PC-3 (cell line): ENCODE measurements at regions not wholly inside any gene's neighbourhood (a gene's known extent, or its start where the extent isn't known, plus 50 kb on each side); places are given as distances from the start of the nearest gene placed in this dataset.
A peak's percentile ranks its signal among the peaks of the same experiment; 100 is the strongest.

ENCODE experiments used
- ATAC-seq: fragments of 200-7000 bp; cut with Tn5 transposase; 2 replicates; pipeline ENCODE4 v1.9.1; 2020; ENCODE audit warnings: mild to moderate bottlenecking, moderate library complexity
- BruUV-seq: library from RNA; stranded (reverse); fragments of 400-500 nt; replicated peaks from 2 replicates; lab custom pipeline; 2021; lab: Mats Ljungman, UMichigan
- CTCF ChIA-PET: fragments of 300-600 bp; sonication (Branson Sonifier 250); formaldehyde crosslinking; loops from one replicate; lab custom pipeline; 2022; ENCODE audit warnings: antibody characterized with exemption; lab: Charles Lee
- POLR2A ChIA-PET: fragments of 300-600 bp; sonication (Branson Sonifier 250); formaldehyde crosslinking; loops from one replicate; lab custom pipeline; 2022; ENCODE audit warnings: antibody characterized with exemption; ENCODE audit not compliant: unreplicated experiment; lab: Charles Lee
- DNase-seq: peaks from one replicate; pipeline ENCODE4 v3.0.0-alpha.2; 2015
- H2AFZ ChIP-seq: fragments of 300-600 bp; sonication (generic); 2 replicates; pipeline ENCODE4 v1.6.0; 2016; ENCODE audit warnings: antibody characterized with exemption, low read length
- H3F3A ChIP-seq: fragments of 300-600 bp; sonication (generic); one replicate; pipeline ENCODE4 v1.6.0; 2017; ENCODE audit warnings: antibody characterized with exemption, low read length, control low read depth, mild to moderate bottlenecking; ENCODE audit not compliant: unreplicated experiment
- H3K27ac ChIP-seq: fragments of 300-600 bp; sonication (generic); 2 replicates; pipeline ENCODE4 v1.5.1; 2016; ENCODE audit warnings: mild to moderate bottlenecking, low read length
- H3K27me3 ChIP-seq: fragments of 300-600 bp; sonication (generic); 2 replicates; pipeline ENCODE4 v1.6.1; 2016; ENCODE audit warnings: low read length, mixed read lengths
- H3K36me3 ChIP-seq: fragments of 300-600 bp; sonication (generic); 2 replicates; pipeline ENCODE4 v1.6.1; 2016; ENCODE audit warnings: low read depth, mixed run types, low read length, mixed read lengths
- H3K4me1 ChIP-seq: fragments of 300-600 bp; sonication (generic); 2 replicates; pipeline ENCODE4 v1.5.1; 2016; ENCODE audit warnings: low read length; ENCODE audit not compliant: insufficient read depth
- H3K4me2 ChIP-seq: fragments of 300-600 bp; sonication (generic); 2 replicates; pipeline ENCODE4 v1.6.0; 2016; ENCODE audit warnings: low read length
- H3K4me3 ChIP-seq: fragments of 300-600 bp; sonication (generic); 2 replicates; pipeline ENCODE4 v1.5.1; 2016; ENCODE audit warnings: mild to moderate bottlenecking, low read length, mixed read lengths
- H3K79me2 ChIP-seq: fragments of 300-600 bp; sonication (generic); 2 replicates; pipeline ENCODE4 v1.6.1; 2017; ENCODE audit warnings: low read length, mixed read lengths
- H3K9ac ChIP-seq: fragments of 300-600 bp; sonication (generic); 2 replicates; pipeline ENCODE4 v1.6.0; 2016; ENCODE audit warnings: mild to moderate bottlenecking, low read length
- H3K9me2 ChIP-seq: fragments of 300-600 bp; sonication (generic); replicated peaks from 2 replicates; pipeline ENCODE4 v1.6.1; 2016; ENCODE audit warnings: mixed run types, low read length, mixed read lengths
- H3K9me3 ChIP-seq: fragments of 300-600 bp; sonication (generic); 2 replicates; pipeline ENCODE4 v1.6.1; 2016; ENCODE audit warnings: low read length, mixed read lengths
- H4K20me1 ChIP-seq: fragments of 300-600 bp; sonication (generic); 2 replicates; pipeline ENCODE4 v1.6.1; 2016; ENCODE audit warnings: low read length, mixed read lengths
- EZH2 ChIP-seq: fragments of 300-600 bp; sonication (generic); IDR thresholded peaks from one replicate; pipeline ENCODE4 v1.6.1; 2017; ENCODE audit warnings: antibody characterized with exemption, mild to moderate bottlenecking, low read length; ENCODE audit not compliant: unreplicated experiment
- EZH2phosphoT487 ChIP-seq: fragments of 300-600 bp; sonication (generic); IDR thresholded peaks from 2 replicates; pipeline ENCODE4 v1.6.1; 2018; ENCODE audit warnings: mild to moderate bottlenecking, antibody characterized with exemption, low read length, borderline replicate concordance
- intact Hi-C: fragments of 100-400 bp; cut with micrococcal nuclease; formaldehyde crosslinking; loops from 2 replicates; pipeline ENCODE4 v1.9.0; 2023
- TF ChIP-seq, protein P1 (sequence below): fragments of 300-600 bp; sonication (generic); conservative IDR thresholded peaks from 2 replicates; pipeline ENCODE4 v1.5.1; 2017; ENCODE audit warnings: antibody characterized with exemption, low read depth, mild to moderate bottlenecking, low read length

DNA sequence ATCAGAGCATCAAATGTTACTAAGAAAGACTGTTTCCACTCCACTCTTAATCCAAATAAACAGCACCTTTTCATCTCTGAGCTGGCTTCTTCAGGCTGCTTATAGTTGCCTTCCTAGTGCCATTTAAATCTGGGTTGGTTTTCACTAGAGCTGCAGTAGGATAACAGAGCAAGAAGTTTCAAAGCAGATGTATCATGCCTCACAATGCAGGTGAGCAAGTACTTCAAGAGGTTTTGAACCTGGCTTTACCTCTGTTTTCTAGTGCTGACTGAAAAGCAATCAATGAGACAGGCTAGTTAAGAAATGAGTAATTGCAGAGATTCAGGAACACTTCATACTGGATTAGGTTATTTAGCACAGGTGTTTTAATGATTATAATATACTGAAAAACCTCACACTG is 147.7 kb upstream of the SATB1 start:
- Histone ChIP-seq H4K20me1 (no peaks in the 10 kb centered on the region), H3F3A (no peaks in the 10 kb centered on the region), H3K27ac (no peak overlapping the region), H3K9me2 (no peaks in the 10 kb centered on the region), H3K79me2 (no peaks in the 10 kb centered on the region), H2AFZ (no peak overlapping the region), H3K9ac (no peak overlapping the region), H3K4me2 (peak overlapping the region; percentile 15; the same call in 1 of the 2 replicates), H3K36me3 (no peaks in the 10 kb centered on the region), H3K4me3 (no peak overlapping the region), H3K27me3 (no peaks in the 10 kb centered on the region), H3K9me3 (no peaks in the 10 kb centered on the region), H3K4me1 (peaks cover 43% of the 10 kb centered on the region)
- ChIA-PET CTCF (no interaction called here), POLR2A (no interaction called here)
- no TSS peak for BruUV-seq
- ATAC-seq (peak; percentile 48), DNase-seq (peak; percentile 66)
- no peak for TF ChIP-seq EZH2phosphoT487
- TF ChIP-seq, protein P1, sequence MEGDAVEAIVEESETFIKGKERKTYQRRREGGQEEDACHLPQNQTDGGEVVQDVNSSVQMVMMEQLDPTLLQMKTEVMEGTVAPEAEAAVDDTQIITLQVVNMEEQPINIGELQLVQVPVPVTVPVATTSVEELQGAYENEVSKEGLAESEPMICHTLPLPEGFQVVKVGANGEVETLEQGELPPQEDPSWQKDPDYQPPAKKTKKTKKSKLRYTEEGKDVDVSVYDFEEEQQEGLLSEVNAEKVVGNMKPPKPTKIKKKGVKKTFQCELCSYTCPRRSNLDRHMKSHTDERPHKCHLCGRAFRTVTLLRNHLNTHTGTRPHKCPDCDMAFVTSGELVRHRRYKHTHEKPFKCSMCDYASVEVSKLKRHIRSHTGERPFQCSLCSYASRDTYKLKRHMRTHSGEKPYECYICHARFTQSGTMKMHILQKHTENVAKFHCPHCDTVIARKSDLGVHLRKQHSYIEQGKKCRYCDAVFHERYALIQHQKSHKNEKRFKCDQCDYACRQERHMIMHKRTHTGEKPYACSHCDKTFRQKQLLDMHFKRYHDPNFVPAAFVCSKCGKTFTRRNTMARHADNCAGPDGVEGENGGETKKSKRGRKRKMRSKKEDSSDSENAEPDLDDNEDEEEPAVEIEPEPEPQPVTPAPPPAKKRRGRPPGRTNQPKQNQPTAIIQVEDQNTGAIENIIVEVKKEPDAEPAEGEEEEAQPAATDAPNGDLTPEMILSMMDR: no peak
- TF ChIP-seq EZH2: no peak
- intact Hi-C loops: no loop called here

DNA sequence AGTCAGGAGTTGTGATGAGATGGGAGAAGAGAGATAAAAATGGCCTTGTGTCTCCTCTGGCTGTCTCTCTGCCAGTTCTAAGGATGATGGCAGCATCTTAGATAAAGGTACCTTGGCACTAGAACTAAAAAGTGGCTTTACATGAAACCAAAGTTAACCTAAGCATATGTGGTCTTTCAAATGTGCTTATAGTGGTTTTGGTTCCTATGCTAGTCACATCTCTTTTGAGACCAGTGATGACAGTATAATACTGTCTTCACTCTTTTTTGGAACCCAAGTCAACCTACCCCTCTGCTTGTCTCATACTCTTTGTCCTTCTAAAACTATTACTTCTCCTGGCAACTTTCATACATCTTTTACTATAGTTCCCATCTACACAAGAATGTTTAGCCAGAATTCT is 142.2 kb upstream of the SATB1 start:
- no peaks in the 10 kb centered on the region for H3K9me3 ChIP-seq
- no peak overlapping the region for H3K9ac ChIP-seq
- no peaks in the 10 kb centered on the region for H3K36me3 ChIP-seq
- no TSS peak for BruUV-seq
- ChIA-PET POLR2A (no interaction called here), CTCF (no interaction called here)
- intact Hi-C loops: no loop called here
- H3K27me3 ChIP-seq: no peaks in the 10 kb centered on the region
- DNase-seq (no peak), ATAC-seq (no peak)
- no peaks in the 10 kb centered on the region for H4K20me1 ChIP-seq
- no peak overlapping the region for H3K27ac ChIP-seq
- H3K4me3 ChIP-seq: no peak overlapping the region
- H3K4me1 ChIP-seq: peaks cover 11% of the 10 kb centered on the region
- no peaks in the 10 kb centered on the region for H3K9me2 ChIP-seq
- H2AFZ ChIP-seq: no peak overlapping the region
- H3F3A ChIP-seq: no peaks in the 10 kb centered on the region
- no peak overlapping the region for H3K4me2 ChIP-seq
- H3K79me2 ChIP-seq: no peaks in the 10 kb centered on the region
- TF ChIP-seq EZH2 (no peak), EZH2phosphoT487 (no peak)
- TF ChIP-seq, protein P1: no peak

DNA sequence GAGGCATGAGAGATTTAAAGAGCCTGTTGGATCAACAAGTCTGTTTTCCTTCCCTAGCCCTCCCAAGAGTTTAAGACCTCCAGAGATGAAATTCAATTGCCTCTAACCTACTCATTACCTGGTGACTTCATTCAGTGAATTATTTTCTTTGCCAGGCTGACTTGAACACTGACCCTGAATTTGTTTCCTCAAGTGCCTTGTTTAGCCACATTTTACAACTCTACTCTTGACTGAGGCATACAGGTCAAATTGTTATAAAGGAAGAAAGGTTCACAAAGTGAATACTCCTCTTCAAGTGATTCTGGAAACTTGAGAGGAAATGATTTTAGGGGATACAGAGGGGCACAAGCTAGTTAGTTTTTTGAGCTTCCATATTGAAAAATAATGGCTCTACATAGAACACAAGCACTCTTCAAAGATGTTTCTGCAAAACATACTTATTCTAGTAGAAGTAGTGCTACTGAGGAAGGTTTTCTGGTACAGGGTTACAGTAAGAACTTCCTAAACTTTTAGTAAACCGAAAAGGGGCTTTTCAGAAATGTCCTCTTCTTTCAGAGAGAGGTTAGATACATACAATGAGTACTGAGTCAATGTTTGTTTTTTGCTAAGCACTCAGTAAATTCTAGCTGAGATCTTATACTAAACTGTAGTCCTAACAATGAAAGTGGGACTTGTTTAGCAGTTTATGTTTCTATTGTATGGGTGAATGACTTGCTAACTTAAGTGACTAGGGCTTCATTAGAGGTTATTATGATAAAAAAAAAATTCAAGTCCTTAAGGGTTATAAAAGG is 137.4 kb upstream of the SATB1 start:
- no peak for TF ChIP-seq EZH2phosphoT487
- TF ChIP-seq EZH2: no peak
- TF ChIP-seq, protein P1: no peak
- Histone ChIP-seq H3K9ac (no peak overlapping the region), H3K4me3 (no peak overlapping the region), H3K27ac (no peak overlapping the region), H3K27me3 (no peaks in the 10 kb centered on the region), H3K79me2 (no peaks in the 10 kb centered on the region), H3K9me2 (no peaks in the 10 kb centered on the region), H3K4me1 (peaks cover 31% of the 10 kb centered on the region), H3K4me2 (no peak overlapping the region), H3F3A (no peaks in the 10 kb centered on the region), H2AFZ (no peak overlapping the region), H4K20me1 (no peaks in the 10 kb centered on the region), H3K9me3 (no peaks in the 10 kb centered on the region), H3K36me3 (no peaks in the 10 kb centered on the region)
- ChIA-PET CTCF (interaction anchor here (1.1 kb wide), 1 partner anchor 426 kb away, joined by 4 read pairs; no protein-coding TSS in a partner anchor), POLR2A (interaction anchor here (0.5 kb wide), 1 partner anchor 117 kb away, joined by 3 read pairs; no protein-coding TSS in a partner anchor)
- intact Hi-C loops: no loop called here
- BruUV-seq: no TSS peak
- DNase-seq (peak; percentile 50), ATAC-seq (peak; percentile 80)
